Transverse colon (tissue), 3 donors: ENCODE measurements at regions not wholly inside any gene's neighbourhood (a gene's known extent, or its start where the extent isn't known, plus 50 kb on each side); places are given as distances from the start of the nearest gene placed in this dataset.

ENCODE experiments used
- EP300 ChIP-seq: sonication (generic); formaldehyde crosslinking; IDR thresholded peaks from one replicate; pipeline ENCODE4 v1.6.1; 2017; ENCODE audit warnings: antibody characterized with exemption, low read depth
- TF ChIP-seq, protein P1 (sequence below), 5 experiments: fragments of 200-600 bp in 3 of 5; fragments of 450-650 bp in 2 of 5; sonication (generic) in 3 of 5; IDR thresholded peaks; 1 replicate in 2 of 5; 2 replicates in 3 of 5; pipeline ENCODE4 v1.5.1; 2016 to 2017; ENCODE audit warnings: antibody characterized with exemption in 5 of 5, inconsistent platforms in 3 of 5, mild to moderate bottlenecking in 2 of 5, moderate library complexity in 1 of 5

DNA sequence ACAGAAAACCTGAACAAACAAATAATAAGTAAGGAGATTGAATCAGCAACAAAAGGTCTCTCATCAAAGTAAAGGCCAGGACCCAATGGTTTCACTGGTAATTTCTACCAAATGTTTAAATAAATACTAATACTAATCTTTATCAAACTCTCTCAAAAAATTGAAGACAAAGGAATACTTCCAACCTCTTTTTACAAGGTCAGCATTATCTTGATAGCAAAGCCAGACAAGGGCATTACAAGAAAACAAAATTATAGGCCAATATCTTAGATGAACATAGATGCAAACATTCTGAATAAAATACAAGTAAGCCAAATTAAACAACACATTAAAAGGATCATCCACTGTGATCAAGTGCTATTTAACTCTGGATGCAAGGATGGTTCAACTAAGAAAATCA is 239.8 kb upstream of the TMEM72 start:
- TF ChIP-seq, protein P1, sequence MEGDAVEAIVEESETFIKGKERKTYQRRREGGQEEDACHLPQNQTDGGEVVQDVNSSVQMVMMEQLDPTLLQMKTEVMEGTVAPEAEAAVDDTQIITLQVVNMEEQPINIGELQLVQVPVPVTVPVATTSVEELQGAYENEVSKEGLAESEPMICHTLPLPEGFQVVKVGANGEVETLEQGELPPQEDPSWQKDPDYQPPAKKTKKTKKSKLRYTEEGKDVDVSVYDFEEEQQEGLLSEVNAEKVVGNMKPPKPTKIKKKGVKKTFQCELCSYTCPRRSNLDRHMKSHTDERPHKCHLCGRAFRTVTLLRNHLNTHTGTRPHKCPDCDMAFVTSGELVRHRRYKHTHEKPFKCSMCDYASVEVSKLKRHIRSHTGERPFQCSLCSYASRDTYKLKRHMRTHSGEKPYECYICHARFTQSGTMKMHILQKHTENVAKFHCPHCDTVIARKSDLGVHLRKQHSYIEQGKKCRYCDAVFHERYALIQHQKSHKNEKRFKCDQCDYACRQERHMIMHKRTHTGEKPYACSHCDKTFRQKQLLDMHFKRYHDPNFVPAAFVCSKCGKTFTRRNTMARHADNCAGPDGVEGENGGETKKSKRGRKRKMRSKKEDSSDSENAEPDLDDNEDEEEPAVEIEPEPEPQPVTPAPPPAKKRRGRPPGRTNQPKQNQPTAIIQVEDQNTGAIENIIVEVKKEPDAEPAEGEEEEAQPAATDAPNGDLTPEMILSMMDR (IDR thresholded peaks at IDR 0.05): no peak
- TF ChIP-seq EP300: no peak
